ENCODE measurements at regions not wholly inside any gene's neighbourhood (a gene's known extent, or its start where the extent isn't known, plus 50 kb on each side); places are given as distances from the start of the nearest gene placed in this dataset.

DNA sequence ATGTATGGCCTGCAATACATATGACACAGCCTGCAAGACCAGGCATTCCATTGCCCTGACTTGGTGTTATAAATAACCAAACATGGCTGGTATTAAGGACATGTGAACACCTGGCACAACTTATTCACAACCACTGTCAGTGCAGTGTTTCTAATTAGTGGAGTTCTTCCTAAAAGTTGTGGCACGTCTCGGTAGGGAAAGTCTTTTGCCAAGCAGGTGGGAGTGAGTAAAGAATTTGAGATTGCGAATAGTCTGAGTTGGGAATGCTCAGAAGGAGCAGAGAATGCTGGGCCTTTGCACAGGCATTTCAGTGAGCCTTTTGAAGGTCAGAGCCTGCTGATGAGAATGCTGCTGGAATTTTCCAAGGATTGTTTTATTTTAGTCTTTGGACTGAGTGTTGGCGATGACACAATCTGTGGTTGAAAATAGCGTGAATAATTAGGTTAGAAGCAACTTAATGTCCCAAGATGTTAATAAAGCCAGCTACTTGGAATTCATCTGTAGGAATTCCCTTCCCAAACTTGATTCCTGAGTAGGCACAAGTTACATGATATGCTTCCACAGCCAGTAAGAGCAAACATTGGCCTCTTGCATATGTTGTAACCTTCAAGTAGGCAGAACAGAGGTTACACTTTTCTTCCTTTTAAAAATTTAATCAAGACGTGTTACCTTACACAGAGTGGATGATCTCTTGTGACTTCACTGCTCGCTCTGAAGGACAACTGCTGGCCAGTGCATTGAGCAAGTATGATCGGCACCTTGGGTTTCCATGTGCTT is 83.6 kb upstream of the PGRMC2 start:
- DNase-seq (ENCODE audit: low spot score) (no peak), ATAC-seq (no peak)

DNA sequence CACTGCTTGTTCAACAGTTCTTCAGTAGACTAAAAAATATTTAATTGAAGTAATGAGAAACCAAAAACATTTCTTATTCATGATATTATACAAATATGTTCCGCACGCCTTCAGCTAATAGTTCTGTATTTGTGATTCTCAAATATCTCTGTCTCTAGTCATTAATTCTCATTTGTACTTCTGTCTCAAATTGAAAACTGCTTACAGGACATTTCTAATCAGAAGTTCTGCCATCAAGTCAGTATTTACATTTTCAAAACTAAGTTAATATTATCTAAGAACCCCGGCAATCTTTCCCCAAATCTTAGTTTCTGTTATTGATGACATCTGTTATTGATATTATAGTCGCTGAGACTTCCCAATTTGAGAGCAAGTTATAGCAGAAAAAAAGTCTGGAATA is 78.6 kb upstream of the PGRMC2 start:
- DNase-seq (ENCODE audit: low spot score) (no peak), ATAC-seq (no peak)

DNA sequence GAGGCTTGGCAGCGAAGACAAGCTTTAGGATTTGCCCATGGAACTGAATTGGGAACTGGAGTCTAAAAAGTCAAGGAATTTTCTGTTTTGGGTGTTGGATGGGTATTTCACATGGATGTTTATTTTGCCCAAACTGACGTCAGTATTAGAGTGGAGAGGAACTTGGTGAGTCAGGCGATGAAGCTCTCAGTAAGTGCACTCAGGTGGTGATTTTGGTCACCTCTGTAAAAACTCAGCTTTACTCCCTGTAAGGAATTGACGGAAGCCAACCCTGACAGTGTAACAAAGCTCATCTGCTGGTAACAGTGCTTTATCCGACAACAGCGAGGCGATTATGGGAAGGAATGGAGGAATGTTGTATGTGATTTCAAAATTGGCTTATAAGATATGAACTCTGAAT is 77.0 kb upstream of the PGRMC2 start:
- no peak for DNase-seq (ENCODE audit: low spot score)
- no peak for ATAC-seq

DNA sequence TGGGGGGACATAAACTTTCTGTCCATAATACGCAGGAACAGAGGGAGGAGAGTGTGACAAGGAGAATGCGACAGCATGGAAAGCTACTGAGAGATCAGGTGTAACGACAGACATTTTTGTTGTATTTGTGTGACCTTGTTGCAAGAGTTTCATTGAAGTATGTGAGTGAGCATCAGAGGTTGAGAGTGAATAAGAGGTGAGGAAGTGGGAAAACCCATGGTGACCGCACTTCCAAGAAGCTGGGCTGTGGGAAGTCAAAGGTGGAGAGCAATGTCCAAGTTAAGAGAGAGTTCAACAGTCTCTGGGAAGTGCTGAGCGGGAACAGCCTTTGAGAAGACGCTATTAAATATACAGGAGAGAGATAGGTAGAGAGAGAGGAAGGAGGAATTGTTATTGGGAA is 76.4 kb upstream of the PGRMC2 start:
- no peak for DNase-seq (ENCODE audit: low spot score)

DNA sequence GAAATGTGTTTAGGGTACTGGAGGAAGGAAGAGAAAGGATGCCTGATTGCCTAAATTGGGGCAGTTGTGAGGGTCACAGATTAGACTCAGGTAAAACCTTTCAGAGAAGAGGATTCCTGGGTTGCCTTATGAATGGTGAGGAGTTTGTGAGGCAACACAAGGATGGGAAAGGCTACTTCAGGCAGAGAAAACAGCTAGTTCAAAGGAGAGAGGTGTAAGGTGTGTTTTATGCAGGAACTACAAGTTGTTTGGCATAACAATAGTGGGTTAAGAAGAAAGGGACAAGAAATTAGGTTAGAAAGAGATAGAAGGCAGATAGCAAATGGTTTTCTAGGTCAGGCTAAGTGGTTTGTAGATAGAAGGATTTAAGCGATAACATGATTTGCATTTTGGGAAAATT is 75.1 kb upstream of the PGRMC2 start:
- no peak for DNase-seq (ENCODE audit: low spot score)
- no peak for ATAC-seq

More for the DNA sequence above, 76.4 kb upstream of the PGRMC2 start:
- ATAC-seq, result no peak

DNA sequence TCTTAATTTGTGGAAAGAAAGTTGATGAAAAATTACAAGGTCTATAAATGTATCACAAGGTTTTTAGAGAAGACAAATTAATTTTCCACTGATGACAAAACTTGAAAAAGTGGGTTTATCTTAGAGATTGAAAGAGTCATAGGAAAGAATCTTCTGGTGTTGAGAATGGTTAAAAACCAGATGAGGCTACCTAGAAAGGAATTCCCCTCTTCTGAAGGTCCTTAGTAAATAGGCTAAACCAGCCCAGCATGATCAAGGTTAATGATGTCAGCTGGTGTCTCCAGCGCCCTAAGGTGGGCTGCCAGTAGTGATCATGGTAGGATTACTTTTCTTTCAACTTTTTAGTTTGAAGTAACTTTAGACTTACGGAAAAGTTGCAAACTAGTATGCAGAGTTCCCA is 71.8 kb upstream of the PGRMC2 start:
- ATAC-seq (no peak), DNase-seq (ENCODE audit: low spot score) (no peak)

DNA sequence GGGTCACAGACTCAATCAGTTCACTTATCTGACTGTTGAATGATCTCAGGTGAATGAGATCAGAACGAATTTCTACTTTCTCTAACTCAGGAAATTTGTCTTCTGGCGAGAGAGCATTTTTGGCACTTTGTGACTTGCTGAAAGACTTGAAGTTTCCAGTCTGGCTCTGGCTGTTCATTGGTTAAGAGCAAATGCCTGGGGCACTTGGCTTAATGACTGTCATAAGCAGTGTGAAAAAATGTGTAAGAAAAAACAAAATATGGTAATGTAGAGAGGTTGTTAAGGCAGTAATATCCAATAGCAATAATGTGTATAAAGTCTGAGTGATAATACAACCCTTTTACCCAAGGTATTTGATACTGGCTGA is 71.3 kb upstream of the PGRMC2 start:
- no peak for ATAC-seq
- no peak for DNase-seq (ENCODE audit: low spot score)

DNA sequence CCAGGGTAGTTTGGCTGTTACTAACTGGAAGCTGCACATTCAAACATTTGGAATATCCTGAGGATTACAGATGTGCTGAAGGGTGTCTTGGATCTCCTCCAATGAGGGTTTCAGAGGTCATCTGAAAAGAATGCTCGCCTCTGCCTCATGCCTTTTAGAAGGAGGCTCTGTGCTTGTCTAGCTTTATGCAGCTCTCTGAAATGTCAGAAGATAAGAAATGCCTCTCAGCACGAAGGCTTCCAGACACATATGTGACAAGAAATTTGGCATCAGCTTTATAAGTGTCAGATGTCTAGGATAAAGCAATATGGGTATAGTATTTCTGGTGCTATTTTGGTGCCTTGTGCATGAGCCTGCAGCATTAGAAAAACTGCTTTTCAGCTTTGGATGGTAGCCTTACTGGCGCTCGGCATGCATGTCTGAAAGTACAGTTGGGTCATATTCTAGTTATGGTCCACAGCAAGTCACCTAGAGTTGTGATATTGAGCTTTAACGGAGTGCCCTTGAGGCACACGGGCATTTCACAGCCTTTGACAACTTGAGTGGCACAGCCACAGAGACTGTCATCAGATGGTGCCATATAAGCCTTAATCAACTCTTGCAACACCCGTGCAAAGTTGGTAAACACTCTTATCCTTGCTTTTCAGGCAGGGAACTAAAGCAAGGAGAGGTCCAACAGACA is 70.8 kb upstream of the PGRMC2 start:
- no peak for ATAC-seq
- no peak for DNase-seq (ENCODE audit: low spot score)

DNA sequence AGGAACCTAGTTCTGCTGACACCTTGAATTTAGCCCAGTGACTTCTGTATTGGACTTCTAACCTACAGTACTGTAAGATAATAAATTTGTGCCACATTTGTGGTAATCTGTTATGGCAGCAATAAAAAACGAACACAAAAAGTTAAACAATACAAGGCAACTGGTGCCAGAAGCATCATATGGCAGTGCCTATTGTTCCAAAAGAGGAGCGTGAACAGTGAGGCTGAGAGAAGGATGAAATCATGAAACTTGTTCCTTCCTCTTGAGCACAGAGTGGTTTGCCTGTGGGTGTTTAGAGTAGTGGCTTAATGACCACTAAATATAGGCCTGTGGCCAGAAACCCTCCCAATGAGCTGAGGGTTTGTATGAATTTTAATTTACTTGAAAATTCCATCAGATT is 69.7 kb upstream of the PGRMC2 start:
- no peak for ATAC-seq
- no peak for DNase-seq (ENCODE audit: low spot score)

DNA sequence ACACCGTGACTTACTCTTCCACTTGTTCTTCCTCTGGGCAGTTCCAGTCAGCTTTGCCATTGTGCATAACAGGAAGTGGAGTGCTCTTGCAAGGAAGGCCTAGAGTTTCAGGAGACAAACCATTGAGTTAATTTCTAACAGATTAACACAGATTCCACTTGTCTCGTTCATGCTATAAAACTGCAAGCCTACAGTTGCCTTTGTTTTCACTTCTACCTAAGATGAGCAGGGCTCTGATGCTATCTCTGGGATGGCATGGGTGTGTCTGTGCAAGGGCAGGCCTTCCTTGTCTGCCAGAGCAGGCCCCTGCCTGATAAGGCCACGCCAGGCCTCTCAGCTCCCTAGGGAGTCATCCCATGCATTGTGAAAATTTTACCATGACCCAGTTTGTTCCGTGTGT is 67.7 kb upstream of the PGRMC2 start:
- no peak for ATAC-seq
- DNase-seq (ENCODE audit: low spot score), result no peak

DNA sequence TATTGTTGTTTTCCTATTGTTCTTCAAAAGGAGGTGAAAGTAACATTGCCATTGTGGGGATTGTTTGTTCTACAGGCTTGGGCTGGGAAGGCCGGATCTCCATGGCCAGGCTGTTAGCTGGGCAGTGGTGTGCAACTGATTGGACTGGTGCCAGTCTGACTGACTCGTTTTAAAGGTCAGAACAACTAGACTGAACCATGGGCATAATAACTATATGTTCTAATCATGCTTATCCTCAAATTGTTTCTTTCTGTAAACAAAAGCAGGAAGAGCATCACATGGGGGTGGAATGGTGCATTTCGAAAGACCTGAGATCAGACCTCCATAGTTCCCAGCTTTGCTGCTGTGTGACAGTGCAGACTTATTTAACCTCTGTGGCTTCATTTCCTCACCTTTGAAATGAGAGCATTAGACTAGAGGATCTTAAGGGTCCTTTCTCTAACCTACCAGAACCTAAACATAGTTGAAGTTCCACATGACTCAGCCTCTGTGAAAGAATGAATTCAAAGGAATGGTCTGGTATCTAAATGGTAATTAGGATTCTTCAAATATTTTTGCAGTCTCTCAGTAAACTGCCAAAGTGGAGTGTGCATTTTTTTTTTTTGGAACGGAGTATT is 66.7 kb upstream of the PGRMC2 start:
- ATAC-seq (peak; percentile 68), DNase-seq (ENCODE audit: low spot score) (peak; percentile 68)

DNA sequence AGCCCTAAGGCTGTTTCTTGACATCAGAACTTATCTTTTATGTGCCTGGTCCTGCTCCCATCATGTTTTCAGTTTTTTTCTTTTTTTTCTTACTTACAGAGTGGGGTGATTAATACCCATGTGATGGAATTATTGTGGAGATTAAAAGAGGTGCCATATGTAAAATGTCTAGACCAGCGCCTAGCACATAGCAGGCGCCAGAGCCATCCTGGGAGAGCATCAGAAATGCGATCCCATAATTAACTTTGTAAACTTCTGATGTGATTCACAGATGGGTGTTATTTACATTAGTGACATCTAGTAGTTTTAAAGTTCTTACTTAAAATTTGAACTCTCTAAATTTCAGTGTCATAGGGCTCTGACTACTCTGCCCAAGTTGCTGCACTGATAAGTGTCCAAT is 66.2 kb upstream of the PGRMC2 start:
- DNase-seq (ENCODE audit: low spot score) (no peak), ATAC-seq (no peak)

DNA sequence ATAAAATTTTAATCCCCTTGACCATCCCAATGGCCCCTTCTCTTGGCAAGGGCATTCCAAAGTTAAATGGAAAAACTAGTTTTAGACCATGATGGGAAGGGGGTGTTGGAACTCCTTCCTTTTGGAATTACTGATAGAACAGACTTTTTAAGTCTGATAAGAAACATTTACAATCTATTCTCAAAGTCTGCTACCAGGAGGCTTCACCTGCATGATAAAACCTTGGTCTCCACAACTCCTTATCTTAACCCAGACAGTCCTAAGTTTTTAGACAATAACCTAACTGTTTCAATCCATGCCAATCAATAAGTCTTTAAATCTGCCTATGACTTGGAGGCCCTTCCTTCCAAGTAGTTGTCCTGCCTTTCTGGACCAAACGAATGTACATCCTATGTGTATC is 63.9 kb upstream of the PGRMC2 start:
- ATAC-seq (no peak), DNase-seq (ENCODE audit: low spot score) (no peak)

DNA sequence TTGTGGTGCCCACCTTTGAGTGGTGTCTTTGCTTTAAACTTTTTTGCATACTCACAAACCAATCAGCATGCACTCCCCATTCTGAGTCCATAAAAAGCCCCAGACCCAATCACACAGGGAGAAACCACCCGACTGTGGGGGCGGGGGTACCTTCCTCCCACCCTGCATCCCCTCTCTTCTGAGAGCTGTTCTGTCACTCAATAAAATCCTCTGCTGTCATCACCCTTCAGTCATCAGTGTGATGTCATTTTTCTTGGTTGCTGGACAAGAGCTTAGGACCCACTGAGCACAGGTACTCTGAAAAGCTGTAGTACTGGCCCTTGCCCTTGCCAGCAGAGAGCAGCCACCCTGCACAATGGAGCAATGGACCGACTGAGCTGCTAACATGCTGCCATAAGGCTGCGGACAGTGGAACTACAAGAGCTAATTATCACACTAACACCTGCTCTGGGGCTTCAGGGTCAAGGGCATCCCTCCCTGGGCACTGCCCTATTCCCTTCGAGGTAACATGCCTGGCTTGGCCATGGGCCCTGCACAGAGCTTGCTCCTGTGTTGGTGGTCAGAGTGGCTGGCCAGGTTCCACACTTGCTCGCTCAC is 62.9 kb upstream of the PGRMC2 start:
- ATAC-seq (peak; percentile 71), DNase-seq (ENCODE audit: low spot score) (peak; percentile 44)

DNA sequence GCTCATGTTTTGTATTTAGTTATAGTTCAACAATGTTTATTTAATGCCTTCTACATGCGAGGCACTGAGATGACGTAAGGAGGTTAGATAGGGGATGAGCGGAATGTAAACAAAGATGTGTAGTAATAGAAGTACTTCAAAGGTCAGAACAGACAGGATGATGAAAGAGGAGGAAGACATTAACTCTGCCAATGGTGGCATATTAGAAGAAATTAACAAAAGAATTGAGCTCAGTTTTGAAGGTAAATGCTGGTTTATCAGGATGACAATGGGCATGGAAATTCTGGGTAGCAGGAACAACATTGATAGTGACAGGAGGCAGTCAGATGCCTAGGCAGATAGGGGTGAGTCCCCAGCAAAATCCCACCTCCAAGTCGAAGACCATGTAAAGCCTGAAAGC is 62.3 kb upstream of the PGRMC2 start:
- peak; percentile 71 for ATAC-seq
- no peak for DNase-seq (ENCODE audit: low spot score)

DNA sequence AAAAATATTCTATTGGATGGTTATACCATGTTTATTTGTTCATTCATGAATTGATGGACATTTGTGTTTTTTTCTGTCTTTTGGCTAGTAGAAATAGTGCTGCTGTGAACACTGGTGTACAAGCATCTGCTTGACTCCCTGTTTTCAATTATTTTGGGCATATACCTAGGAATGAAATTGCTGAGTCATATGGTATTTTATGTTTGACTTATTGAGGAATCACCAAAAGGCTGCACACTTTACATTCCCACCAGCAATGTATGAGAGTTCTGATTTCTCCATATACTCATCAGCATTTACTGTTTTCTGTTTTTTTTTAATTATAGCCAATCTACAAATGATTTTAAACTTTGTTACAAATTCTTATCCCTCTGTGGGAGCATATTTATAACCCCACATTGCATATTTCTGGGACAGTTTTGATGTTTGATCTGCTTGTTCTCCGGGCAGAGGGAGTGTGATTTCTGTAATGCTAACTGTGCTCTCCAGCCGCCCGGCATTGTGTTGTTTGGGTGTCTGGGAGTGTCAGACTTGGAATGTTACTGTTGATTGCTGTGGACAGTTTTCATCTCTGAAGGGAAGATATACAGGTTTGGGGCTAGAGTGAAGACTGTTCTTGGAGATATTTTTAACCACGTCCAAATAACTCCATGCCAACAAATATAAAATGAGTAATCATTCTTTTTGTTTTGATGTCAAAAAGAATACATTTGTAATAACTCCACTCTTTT is 60.5 kb upstream of the PGRMC2 start:
- no peak for ATAC-seq
- DNase-seq (ENCODE audit: low spot score), result no peak

DNA sequence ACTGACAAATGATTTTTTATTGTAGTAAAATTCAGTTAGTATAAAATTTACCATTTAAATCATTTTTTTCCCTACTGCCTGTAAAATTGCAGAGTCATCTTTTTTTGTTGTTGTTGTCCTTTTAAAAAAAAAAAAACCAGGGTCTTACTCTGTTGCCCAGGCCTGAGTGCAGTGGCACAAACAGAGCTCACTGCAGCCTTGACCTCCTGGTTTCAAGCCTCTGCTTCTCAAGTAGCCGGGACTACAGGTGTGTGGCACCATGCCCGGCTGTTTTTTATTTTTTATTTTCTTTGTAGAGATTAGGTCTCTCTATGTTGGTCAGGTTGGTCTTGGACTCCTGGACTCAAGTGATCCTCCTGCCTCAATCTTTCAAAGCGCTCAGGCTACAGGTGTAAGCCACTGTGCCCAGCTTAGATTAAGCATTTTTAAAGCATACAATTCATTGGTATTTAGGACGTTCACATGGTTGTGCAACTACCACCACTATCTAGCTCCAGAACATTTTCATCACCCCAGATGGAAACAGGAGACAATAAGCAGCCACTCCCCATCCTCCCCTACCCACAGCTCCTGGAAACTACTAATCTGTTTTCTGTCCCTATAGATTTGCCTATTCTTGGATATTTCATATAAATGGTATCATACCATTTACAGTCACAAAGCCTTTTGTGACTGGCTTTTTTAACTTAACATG is 59.7 kb upstream of the PGRMC2 start:
- no peak for DNase-seq (ENCODE audit: low spot score)
- peak; percentile 65 for ATAC-seq

DNA sequence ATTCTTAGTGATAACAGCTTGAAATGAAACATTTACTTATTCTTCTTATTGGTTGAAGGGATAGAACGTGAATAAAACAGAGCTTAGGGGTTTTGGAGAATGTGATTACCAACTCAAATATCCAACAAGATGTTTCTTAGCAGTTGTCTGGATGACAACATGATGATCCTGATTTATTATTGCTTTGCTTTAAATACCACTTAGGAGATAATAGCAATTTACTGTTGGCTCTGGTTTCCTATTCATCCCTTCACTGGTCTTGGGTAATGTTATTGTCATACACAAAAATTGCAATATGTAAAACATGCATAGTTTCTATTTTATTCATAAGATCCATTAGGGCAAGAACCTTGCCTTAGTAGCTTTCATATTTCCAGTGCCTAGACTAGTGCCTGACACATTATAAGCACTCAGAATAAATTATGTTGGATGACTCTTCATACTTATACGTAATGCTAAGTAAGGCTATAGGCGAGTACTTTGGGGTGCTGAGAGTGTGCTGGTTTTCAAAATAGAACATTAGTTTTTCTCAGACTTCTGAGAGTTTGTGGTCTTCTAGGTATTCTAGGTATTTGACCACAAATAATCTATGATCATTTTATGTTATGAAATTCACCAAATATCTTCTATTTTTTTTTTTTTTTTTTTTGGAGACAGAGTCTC is 58.6 kb upstream of the PGRMC2 start:
- DNase-seq (ENCODE audit: low spot score) (no peak), ATAC-seq (no peak)

DNA sequence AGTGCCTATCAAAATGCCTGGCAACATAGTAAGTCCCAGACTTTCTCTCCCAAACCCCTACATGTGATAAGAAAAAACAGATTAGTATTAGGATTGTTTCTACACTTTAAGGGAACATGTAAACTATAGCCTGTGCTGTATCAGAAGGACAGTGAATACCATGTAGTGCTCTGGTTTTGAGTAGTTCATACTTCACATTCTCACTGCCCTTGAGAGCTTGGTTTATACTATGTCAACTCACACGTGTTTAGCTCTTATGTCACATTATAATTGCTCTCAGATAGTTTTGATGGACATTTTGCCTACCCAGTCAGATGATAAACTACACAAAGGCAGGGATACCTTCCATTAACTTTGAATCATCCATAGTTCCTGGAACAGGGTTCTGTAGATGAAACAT is 58.0 kb upstream of the PGRMC2 start:
- ATAC-seq (no peak), DNase-seq (ENCODE audit: low spot score) (no peak)

DNA sequence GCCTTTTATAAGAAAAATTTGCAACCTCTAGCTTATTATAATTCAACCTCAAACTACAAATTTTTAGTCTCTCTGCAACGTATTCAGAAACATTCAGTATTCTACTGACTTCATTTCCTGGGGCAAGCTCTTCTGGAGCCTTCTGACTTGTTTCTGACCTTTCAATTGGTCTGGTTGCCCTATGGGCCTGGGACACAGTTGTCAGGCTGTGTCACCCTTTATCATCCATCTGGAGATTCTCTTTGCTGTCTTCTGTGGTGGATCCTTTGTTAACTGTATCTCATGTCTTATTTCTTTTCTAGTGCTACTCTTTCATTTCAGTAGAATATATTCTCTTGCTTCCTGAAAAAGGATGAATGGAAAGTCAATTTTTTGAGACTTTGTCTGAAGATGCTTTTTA is 55.1 kb upstream of the PGRMC2 start:
- ATAC-seq (no peak), DNase-seq (ENCODE audit: low spot score) (no peak)
